IMR-90 (cell line): ENCODE measurements at regions not wholly inside any gene's neighbourhood (a gene's known extent, or its start where the extent isn't known, plus 50 kb on each side); places are given as distances from the start of the nearest gene placed in this dataset.

Source experiments
- ATAC-seq: fragments of 200-7000 bp; cut with Tn5 transposase; 2 replicates; pipeline ENCODE4 v1.9.1; 2020; ENCODE audit warnings: low read depth, mild to moderate bottlenecking, moderate library complexity
- BruUV-seq: library from RNA; stranded (reverse); fragments of 400-500 nt; replicated peaks from 2 replicates; lab custom pipeline; 2021; lab: Mats Ljungman, UMichigan
- CTCF ChIA-PET: fragments of 300-600 bp; formaldehyde crosslinking; extraction: SDS; loops from one replicate; lab custom pipeline; 2021; ENCODE audit warnings: antibody characterized with exemption; lab: Yijun Ruan, JAX
- POLR2A ChIA-PET: fragments of 300-600 bp; sonication (Branson Sonifier 250); formaldehyde crosslinking; loops from one replicate; lab custom pipeline; 2022; ENCODE audit warnings: antibody characterized with exemption; ENCODE audit not compliant: unreplicated experiment; lab: Charles Lee
- DNase-seq: peaks from one replicate; pipeline ENCODE4 v3.0.0; 2013
- H2AFZ ChIP-seq: replicated peaks from 2 replicates; pipeline ENCODE3; 2013; ENCODE audit warnings: low read length, mild to moderate bottlenecking; ENCODE audit not compliant: poor library complexity
- H2AK5ac ChIP-seq: 2 replicates; pipeline ENCODE4 v1.6.1; 2013; ENCODE audit warnings: low read depth, low read length, inconsistent platforms
- H2AK9ac ChIP-seq: replicated peaks from 2 replicates; pipeline ENCODE3; 2013; ENCODE audit warnings: mild to moderate bottlenecking, low read depth, low read length, moderate library complexity; ENCODE audit not compliant: poor library complexity
- H2BK120ac ChIP-seq: 2 replicates; pipeline ENCODE4 v1.6.1; 2013; ENCODE audit warnings: low read depth, low read length, inconsistent platforms
- H2BK15ac ChIP-seq: 3 replicates; pipeline ENCODE4 v1.6.1; 2013; ENCODE audit warnings: low read depth, low read length, inconsistent platforms
- H2BK20ac ChIP-seq: 2 replicates; pipeline ENCODE4 v1.6.1; 2013; ENCODE audit warnings: low read depth, mild to moderate bottlenecking, inconsistent platforms, low read length, moderate library complexity
- H2BK5ac ChIP-seq: 2 replicates; pipeline ENCODE4 v1.6.1; 2013; ENCODE audit warnings: mild to moderate bottlenecking, low read depth, low read length, inconsistent platforms; ENCODE audit not compliant: poor library complexity, severe bottlenecking
- H3K14ac ChIP-seq: replicated peaks from 2 replicates; pipeline ENCODE4 v1.6.1; 2013; ENCODE audit warnings: low read depth, low read length, inconsistent platforms
- H3K18ac ChIP-seq: 2 replicates; pipeline ENCODE4 v1.6.1; 2013; ENCODE audit warnings: low read depth, low read length, control low read depth
- H3K23ac ChIP-seq: 2 replicates; pipeline ENCODE4 v1.6.1; 2013; ENCODE audit warnings: low read depth, low read length, inconsistent platforms
- H3K27ac ChIP-seq: 2 replicates; pipeline ENCODE4 v1.5.1; 2013; ENCODE audit warnings: mild to moderate bottlenecking, control low read depth, low read length; ENCODE audit not compliant: insufficient read depth
- H3K27me3 ChIP-seq: 2 replicates; pipeline ENCODE4 v1.6.1; 2013; ENCODE audit warnings: low read length; ENCODE audit not compliant: control insufficient read depth, insufficient read depth
- H3K36me3 ChIP-seq: 2 replicates; pipeline ENCODE4 v1.6.1; 2013; ENCODE audit warnings: low read length, mixed read lengths; ENCODE audit not compliant: control insufficient read depth, insufficient read depth
- H3K4ac ChIP-seq: 2 replicates; pipeline ENCODE4 v1.6.1; 2013; ENCODE audit warnings: low read depth, low read length, inconsistent platforms
- H3K4me1 ChIP-seq: 2 replicates; pipeline ENCODE4 v1.6.1; 2013; ENCODE audit warnings: low read length, mixed read lengths; ENCODE audit not compliant: control insufficient read depth, insufficient read depth
- H3K4me2 ChIP-seq: 2 replicates; pipeline ENCODE4 v1.6.1; 2013; ENCODE audit warnings: low read depth, mild to moderate bottlenecking, control low read depth, low read length, moderate library complexity
- H3K4me3 ChIP-seq: 2 replicates; pipeline ENCODE4 v1.5.1; 2013; ENCODE audit warnings: low read depth, mild to moderate bottlenecking, control low read depth, low read length, moderate library complexity; ENCODE audit not compliant: insufficient read depth
- H3K56ac ChIP-seq: 2 replicates; pipeline ENCODE4 v1.6.1; 2013; ENCODE audit warnings: low read length, inconsistent platforms; ENCODE audit not compliant: insufficient read depth; ENCODE audit errors: extremely low read depth
- H3K79me1 ChIP-seq, 2 experiments: 2 replicates each; pipeline ENCODE4 v1.6.1; 2013; ENCODE audit warnings: low read length in 2 of 2, inconsistent platforms in 1 of 2, low read depth in 1 of 2
- H3K9ac ChIP-seq: 2 replicates; pipeline ENCODE4 v1.6.1; 2013; ENCODE audit warnings: low read depth, low read length, control low read depth
- H3K9me1 ChIP-seq: 2 replicates; pipeline ENCODE4 v1.6.1; 2013; ENCODE audit warnings: low read length, inconsistent platforms; ENCODE audit not compliant: insufficient read depth
- H3K9me3 ChIP-seq: 2 replicates; pipeline ENCODE4 v1.6.1; 2013; ENCODE audit warnings: low read length; ENCODE audit not compliant: control insufficient read depth, insufficient read depth
- H4K20me1 ChIP-seq: 2 replicates; pipeline ENCODE4 v1.6.1; 2013; ENCODE audit warnings: low read length, inconsistent platforms; ENCODE audit not compliant: insufficient read depth
- H4K5ac ChIP-seq: 2 replicates; pipeline ENCODE4 v1.6.1; 2013; ENCODE audit warnings: mild to moderate bottlenecking, low read depth, low read length, control low read depth
- H4K8ac ChIP-seq, 2 experiments: 2 replicates each; pipeline ENCODE4 v1.6.1; 2013; ENCODE audit warnings: low read depth in 2 of 2, low read length in 2 of 2, control low read depth in 1 of 2, inconsistent platforms in 1 of 2
- H4K91ac ChIP-seq: 2 replicates; pipeline ENCODE4 v1.6.1; 2013; ENCODE audit warnings: low read depth, low read length, inconsistent platforms; ENCODE audit not compliant: insufficient read depth
- BHLHE40 ChIP-seq: fragments of 150-350 bp; IDR thresholded peaks from 2 replicates; pipeline ENCODE4 v1.6.1; 2016; ENCODE audit warnings: mild to moderate bottlenecking, low read depth, low read length
- MAFK ChIP-seq: IDR thresholded peaks from 2 replicates; pipeline ENCODE4 v1.6.1; 2012; ENCODE audit warnings: low read depth, low read length, improper control_type of control experiment
- MXI1 ChIP-seq: IDR thresholded peaks from 2 replicates; pipeline ENCODE4 v1.6.1; 2012; ENCODE audit warnings: low read depth, mild to moderate bottlenecking, low read length, moderate library complexity, borderline replicate concordance
- POLR2A ChIP-seq: IDR thresholded peaks from 2 replicates; pipeline ENCODE4 v1.6.1; 2012; ENCODE audit warnings: mild to moderate bottlenecking, low read depth, low read length
- RCOR1 ChIP-seq: IDR thresholded peaks from 2 replicates; pipeline ENCODE4 v1.6.1; 2012; ENCODE audit warnings: mild to moderate bottlenecking, low read length, improper control_type of control experiment; ENCODE audit not compliant: insufficient replicate concordance
- WGBS, 2 experiments: methylation state at CpG; one replicate each; pipeline versions ENCODE4 v1.1.5 to v1.1.7; 2013; ENCODE audit warnings: missing lambda C conversion rate in 2 of 2; ENCODE audit not compliant: insufficient read length in 1 of 2; ENCODE audit errors: extremely low coverage in 2 of 2; 5-methylcytosine and 5-hydroxymethylcytosine counted together
- dilution Hi-C: fragments of 300-500 bp; cut with HindIII; formaldehyde crosslinking; loops from one replicate; pipeline ENCODE4 v1.14.3; 2018; ENCODE audit warnings: low sequenced_read_pairs; ENCODE audit not compliant: unreplicated experiment
- in situ Hi-C: fragments of 300-500 bp; cut with MboI; formaldehyde crosslinking; loops from 3 replicates; pipeline ENCODE4 v1.14.3; 2019; ENCODE audit warnings: low sequenced_read_pairs, inconsistent platforms, mixed read lengths
- intact Hi-C: fragments of 100-400 bp; cut with micrococcal nuclease; formaldehyde crosslinking; loops from 2 replicates; pipeline ENCODE4 v1.10.0; 2022
- TF ChIP-seq, protein P1 (sequence below): fragments of 150-350 bp; IDR thresholded peaks from 2 replicates; pipeline ENCODE4 v1.6.1; 2016; ENCODE audit warnings: low read depth, mild to moderate bottlenecking, low read length, moderate library complexity, borderline replicate concordance

DNA sequence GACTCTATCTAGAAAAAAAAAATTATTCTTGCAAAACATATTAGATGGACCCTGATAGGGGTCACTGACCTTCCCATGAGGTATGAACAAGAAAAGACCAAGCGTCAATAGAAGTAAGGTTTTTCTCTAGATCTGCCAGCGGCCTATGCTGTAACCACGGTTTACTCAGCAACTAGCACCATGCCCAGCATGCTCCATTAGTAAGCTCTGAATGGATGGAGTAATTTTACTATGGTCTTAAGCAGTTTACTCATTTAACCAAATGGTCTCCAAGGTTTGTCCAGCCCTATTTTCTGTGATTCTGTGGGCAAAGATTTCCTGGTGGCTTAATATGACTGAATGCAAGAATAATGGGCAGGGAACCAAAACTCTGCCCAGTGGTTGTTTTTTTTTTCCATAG, 113.9 kb downstream of the ADSS2 start:
- in situ Hi-C loops: no loop called here
- BruUV-seq: no TSS peak

More for the DNA sequence above, 113.9 kb downstream of the ADSS2 start:
- Histone ChIP-seq H4K5ac (no peak overlapping the region), H2BK20ac (no peak overlapping the region), H3K18ac (no peak overlapping the region), H3K23ac (no peak overlapping the region), H3K56ac (no peak overlapping the region), H2AFZ (no peak overlapping the region), H3K4me2 (no peak overlapping the region), H3K27me3 (no peaks in the 10 kb centered on the region), H3K9me1 (peaks cover 3% of the 10 kb centered on the region; the same call in 1 of the 2 replicates), H2AK5ac (no peak overlapping the region), H3K79me1 (no peaks in the 10 kb centered on the region), H3K9ac (no peak overlapping the region), H4K91ac (no peak overlapping the region), H3K4me3 (no peak overlapping the region), H3K36me3 (no peaks in the 10 kb centered on the region), H4K20me1 (no peaks in the 10 kb centered on the region), H2BK5ac (no peak overlapping the region), H2BK15ac (no peak overlapping the region), H3K14ac (no peak overlapping the region), H3K27ac (no peak overlapping the region), H2BK120ac (no peak overlapping the region), H3K4me1 (peaks cover 2% of the 10 kb centered on the region; the same call in 1 of the 2 replicates), H3K4ac (no peak overlapping the region), H2AK9ac (no peak overlapping the region), H4K8ac (no peak overlapping the region), H3K9me3 (no peaks in the 10 kb centered on the region)
- POLR2A ChIA-PET: no interaction called here
- dilution Hi-C loops (no loop called here), intact Hi-C loops (no loop called here)
- ATAC-seq: no peak
- no CpG with 5 or more reads among the region's 3 CpGs for WGBS, 2 experiments
- DNase-seq: no peak
- no peak for TF ChIP-seq POLR2A
- TF ChIP-seq MAFK: no peak
- TF ChIP-seq, protein P1, sequence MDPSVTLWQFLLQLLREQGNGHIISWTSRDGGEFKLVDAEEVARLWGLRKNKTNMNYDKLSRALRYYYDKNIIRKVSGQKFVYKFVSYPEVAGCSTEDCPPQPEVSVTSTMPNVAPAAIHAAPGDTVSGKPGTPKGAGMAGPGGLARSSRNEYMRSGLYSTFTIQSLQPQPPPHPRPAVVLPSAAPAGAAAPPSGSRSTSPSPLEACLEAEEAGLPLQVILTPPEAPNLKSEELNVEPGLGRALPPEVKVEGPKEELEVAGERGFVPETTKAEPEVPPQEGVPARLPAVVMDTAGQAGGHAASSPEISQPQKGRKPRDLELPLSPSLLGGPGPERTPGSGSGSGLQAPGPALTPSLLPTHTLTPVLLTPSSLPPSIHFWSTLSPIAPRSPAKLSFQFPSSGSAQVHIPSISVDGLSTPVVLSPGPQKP: no peak
- no peak for TF ChIP-seq BHLHE40
- no peak for TF ChIP-seq MXI1
- TF ChIP-seq RCOR1: no peak
- CTCF ChIA-PET: no interaction called here
